Retinal pigment epithelial cell (primary cell): ENCODE measurements at regions not wholly inside any gene's neighbourhood (a gene's known extent, or its start where the extent isn't known, plus 50 kb on each side); places are given as distances from the start of the nearest gene placed in this dataset.

Experiments used
- DNase-seq: peaks from one replicate; pipeline ENCODE4 v3.0.0-alpha.2; 2010; ENCODE audit warnings: low read depth
- H3K4me3 ChIP-seq: 2 replicates; pipeline ENCODE4 v1.5.1; 2011; ENCODE audit warnings: mild to moderate bottlenecking, low read length, control low read depth, moderate library complexity
- CTCF ChIP-seq: conservative IDR thresholded peaks from 2 replicates; pipeline ENCODE4 v1.5.1; 2011; ENCODE audit warnings: low read depth, low read length, control low read depth, inconsistent platforms

GRCh38 chr14:101453225-101453624 lies 108.1 kb upstream of the DIO3 start:
- DNase-seq, result no peak
- no peak for TF ChIP-seq CTCF
- no peak overlapping the region for H3K4me3 ChIP-seq

GRCh38 chr14:101454229-101454628 lies 107.1 kb upstream of the DIO3 start:
- H3K4me3 ChIP-seq, result no peak overlapping the region
- no peak for DNase-seq
- TF ChIP-seq CTCF, result no peak

- no peak overlapping the region for H3K4me3 ChIP-seq
- DNase-seq, result no peak
- no peak for TF ChIP-seq CTCF
Measured at GRCh38 chr14:101456246-101457175, 104.8 kb upstream of the DIO3 start.

DNA sequence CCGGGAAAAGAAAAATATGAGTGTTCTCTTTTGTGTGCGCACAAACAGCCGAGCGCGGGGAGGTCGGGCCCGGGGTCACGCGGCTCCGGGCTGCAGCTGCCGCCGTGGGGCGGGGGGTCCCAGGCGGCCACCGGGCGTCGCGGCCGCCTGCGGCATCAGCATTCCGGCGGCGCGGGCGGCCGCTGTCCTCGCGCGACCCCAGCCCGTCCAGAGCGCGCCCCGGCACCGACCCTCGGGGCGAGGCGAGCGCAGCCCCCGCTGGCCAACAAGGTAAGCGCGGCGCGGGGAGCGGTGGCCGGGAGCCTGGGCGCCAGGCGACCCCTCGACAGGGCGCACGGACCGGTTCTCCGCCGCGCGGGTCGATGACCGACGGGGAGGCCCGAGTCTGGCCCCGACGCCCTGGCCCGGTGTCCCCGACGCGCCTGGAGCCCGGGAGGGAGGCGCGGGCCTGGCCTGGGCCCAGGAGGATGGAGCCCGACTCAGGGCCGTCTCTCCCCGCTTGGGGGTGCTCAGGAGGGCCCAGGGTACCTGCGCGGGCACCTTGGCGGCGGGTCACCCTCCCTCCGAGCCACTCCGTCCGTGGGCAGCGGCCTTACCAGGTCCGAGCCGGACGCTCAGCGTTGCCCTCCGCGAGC lies 103.9 kb upstream of the DIO3 start:
- no peak overlapping the region for H3K4me3 ChIP-seq
- no peak for DNase-seq
- TF ChIP-seq CTCF, result no peak

DNA sequence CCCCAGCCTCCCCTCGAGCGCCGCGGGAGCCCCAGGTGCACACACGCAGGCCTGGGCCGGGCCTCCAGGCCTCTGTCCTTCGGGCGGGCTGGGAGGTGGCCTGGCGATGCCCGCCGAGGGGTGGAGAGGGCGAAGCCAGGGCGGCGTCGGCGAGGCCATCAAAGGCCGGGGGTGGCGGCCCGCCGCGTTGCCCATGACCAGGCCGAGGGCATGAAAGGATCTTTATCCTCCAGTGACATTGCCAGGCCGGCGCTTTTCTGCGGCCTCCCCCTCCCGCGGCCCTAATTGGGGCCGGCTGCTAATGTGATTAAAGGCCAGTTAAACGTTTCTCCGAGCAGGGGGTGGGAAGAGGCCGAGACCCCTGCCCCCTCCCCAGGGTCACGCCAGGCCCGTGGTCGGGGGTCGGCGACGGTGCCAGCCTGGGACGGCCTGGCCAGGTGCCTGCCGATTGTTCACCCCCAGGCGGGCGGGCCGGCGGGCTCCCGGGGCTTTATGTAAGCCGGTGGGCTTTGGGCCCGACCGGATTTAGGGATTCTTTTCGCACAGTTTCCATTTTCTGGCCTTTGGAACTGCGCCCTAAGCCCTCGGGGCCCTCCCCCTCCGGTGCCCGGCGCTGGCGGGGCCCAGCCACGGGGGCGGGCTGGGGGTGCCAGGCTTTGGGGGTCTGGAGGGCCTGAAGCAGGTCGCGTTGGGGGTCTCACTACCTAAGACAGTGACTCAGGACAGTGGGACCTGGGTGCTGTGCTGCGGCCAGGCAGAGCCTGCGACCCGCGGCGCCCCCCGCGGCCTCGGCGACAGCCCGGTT lies 103.2 kb upstream of the DIO3 start:
- TF ChIP-seq CTCF, result no peak
- no peak for DNase-seq
- H3K4me3 ChIP-seq, result no peak overlapping the region

DNA sequence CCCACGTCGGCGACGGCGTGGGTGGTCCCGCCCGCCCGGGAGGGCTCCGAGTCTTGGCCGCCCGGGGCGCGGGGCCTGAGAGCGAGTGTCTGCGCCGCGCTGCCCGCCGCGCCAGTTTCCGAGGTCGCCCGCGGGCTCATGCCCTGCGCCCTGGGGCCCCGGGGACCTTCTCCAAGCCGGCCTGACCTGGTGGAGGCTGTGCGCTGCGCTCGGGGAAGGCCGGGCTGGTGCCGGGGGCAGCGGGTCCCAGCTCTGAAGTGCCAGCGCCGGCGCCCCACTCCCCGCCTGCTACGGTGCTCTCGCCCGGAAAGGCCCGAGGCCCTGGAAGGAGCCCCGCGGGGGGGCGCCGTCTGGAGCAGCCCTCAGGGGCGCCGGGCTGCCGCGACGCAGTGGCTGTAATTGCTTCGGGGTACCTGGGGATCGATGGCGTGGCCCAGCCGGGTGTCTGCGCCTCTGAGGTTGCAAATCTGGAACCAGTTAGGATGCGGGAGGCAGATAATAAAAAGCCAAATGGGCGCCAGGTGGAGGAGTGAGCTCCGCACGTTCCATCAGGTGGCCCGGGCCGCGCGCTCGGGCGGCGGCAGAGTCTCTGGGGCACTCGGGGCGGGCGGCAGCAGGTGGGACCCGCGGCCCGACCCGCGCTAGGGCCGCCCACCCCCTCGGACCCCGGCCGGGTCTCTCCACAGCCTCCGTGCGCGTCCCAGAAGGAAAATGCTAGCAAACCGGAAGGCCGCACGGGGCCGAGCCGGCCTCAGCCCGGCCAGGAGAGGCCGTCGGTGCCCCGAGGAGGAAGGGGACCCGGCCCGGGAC lies 102.3 kb upstream of the DIO3 start:
- no peak overlapping the region for H3K4me3 ChIP-seq
- no peak for TF ChIP-seq CTCF
- DNase-seq, result no peak
